ENCODE measurements at regions not wholly inside any gene's neighbourhood (a gene's known extent, or its start where the extent isn't known, plus 50 kb on each side); places are given as distances from the start of the nearest gene placed in this dataset.
"Not testable (repeated sequence)": the region's sequence is repeated elsewhere in the genome, so short reads cannot be mapped to it uniquely, and the experiment has no call there.

DNA sequence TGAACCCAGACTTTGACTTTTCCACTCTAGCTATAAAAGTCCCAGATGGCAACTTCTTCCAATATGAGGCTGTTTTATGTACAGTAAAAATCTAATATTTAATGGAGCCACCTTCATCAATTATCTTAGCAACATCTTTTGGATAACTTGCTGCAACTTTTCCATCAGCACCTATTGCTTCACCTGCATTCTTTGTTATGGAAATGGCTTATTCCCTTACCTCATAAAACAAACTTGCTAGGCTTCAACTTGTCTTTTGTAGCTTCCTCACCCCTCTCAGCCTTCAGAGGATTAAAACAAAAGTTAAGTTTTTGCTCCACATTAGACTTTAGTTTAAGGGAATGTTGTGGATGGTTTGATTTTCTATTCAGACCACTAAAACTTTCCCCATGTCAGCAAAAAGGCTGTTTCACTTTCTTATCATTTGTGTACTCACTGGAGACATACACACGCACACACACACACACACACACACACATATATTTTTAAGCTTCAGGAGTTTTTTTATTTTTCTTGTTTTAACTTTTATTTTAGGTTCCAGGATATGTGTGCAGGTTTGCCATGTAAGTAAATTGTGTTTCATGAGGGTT lies 1296.1 kb upstream of the PABPC4L start:
- no peak overlapping the region for H3K4me3 ChIP-seq (ENCODE audit: low read depth, low read length)
- no peak for DNase-seq
- no peaks in the 10 kb centered on the region for H3K36me3 ChIP-seq
- no peaks in the 10 kb centered on the region for H3K4me1 ChIP-seq
- TF ChIP-seq, protein P1, sequence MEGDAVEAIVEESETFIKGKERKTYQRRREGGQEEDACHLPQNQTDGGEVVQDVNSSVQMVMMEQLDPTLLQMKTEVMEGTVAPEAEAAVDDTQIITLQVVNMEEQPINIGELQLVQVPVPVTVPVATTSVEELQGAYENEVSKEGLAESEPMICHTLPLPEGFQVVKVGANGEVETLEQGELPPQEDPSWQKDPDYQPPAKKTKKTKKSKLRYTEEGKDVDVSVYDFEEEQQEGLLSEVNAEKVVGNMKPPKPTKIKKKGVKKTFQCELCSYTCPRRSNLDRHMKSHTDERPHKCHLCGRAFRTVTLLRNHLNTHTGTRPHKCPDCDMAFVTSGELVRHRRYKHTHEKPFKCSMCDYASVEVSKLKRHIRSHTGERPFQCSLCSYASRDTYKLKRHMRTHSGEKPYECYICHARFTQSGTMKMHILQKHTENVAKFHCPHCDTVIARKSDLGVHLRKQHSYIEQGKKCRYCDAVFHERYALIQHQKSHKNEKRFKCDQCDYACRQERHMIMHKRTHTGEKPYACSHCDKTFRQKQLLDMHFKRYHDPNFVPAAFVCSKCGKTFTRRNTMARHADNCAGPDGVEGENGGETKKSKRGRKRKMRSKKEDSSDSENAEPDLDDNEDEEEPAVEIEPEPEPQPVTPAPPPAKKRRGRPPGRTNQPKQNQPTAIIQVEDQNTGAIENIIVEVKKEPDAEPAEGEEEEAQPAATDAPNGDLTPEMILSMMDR (IDR thresholded peaks at IDR 0.05; ENCODE audit: low read depth, low read length): no peak
- no peaks in the 10 kb centered on the region for H3K9me3 ChIP-seq
- no peaks in the 10 kb centered on the region for H3K27me3 ChIP-seq

DNA sequence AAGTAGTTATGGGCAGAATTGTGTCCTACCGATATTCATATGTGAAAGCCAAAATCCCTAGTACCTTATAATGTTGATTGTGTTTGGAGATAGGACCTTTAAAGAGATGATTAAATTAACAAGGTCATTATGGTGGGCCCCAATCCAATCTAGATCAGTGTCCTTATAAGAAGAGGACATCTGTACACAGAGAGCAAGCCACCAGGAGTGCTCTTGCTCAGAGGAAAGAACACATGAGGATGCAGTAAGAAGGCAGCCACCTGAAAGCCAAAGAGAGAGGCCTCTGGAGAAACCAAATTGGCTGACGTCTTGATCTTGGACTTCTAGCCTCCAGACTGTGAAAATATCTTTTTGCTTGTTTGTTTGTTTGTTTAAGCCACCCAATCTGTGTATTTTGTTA lies 1290.8 kb upstream of the PABPC4L start:
- Histone ChIP-seq H3K9me3 (no peaks in the 10 kb centered on the region), H3K27me3 (no peaks in the 10 kb centered on the region), H3K4me1 (no peaks in the 10 kb centered on the region), H3K4me3 (ENCODE audit: low read depth, low read length) (no peak overlapping the region), H3K36me3 (no peaks in the 10 kb centered on the region)
- TF ChIP-seq, protein P1 (IDR thresholded peaks at IDR 0.05; ENCODE audit: low read depth, low read length): no peak
- DNase-seq: peak; percentile 15

DNA sequence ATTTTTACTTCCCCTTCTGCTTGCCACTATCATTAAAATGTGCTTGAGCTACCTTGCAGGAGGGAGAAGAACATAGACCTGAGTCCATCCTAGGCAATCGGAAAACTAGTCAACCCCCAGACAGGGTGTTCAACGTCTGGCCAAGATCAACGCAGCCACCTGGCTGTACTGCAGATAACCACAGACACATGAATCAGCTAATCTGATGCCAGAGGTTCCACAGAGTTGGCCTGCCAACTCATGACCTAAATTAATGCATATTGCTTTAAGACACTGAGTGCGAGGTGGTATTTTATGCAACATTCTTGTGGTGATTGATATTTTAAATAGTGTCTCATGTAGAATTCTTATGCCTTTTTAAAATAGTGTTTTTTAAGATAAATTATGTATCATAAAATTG lies 1283.8 kb upstream of the PABPC4L start:
- no peaks in the 10 kb centered on the region for H3K27me3 ChIP-seq
- no peaks in the 10 kb centered on the region for H3K36me3 ChIP-seq
- peak; percentile 67 for DNase-seq
- TF ChIP-seq, protein P1 (IDR thresholded peaks at IDR 0.05; ENCODE audit: low read depth, low read length): 0 out of 2 replicates have a peak, but pooled peaks have one; percentile 2
- no peak overlapping the region for H3K4me3 ChIP-seq (ENCODE audit: low read depth, low read length)
- no peaks in the 10 kb centered on the region for H3K9me3 ChIP-seq
- H3K4me1 ChIP-seq: peaks cover 4% of the 10 kb centered on the region; the same call in 1 of the 2 replicates

DNA sequence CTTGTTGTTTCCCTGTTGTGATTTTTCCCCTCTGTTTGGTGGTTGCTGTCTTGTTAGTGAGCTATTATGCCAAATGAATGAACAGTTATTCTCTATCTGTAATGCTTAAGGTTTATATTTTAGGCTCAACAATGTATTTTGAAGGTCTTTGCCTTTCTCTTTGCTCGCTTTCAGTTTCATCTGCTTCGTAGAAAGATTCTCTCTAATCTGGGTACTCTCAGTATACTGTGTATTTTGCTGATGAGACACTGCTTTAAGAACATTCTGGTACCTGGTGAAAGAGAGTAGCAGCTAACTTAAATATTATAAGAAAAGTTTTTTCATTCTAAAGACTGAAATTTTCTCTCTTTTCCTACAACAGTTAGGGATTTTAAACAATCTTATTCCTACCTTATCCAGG lies 1274.7 kb upstream of the PABPC4L start:
- no peaks in the 10 kb centered on the region for H3K36me3 ChIP-seq
- TF ChIP-seq, protein P1 (IDR thresholded peaks at IDR 0.05; ENCODE audit: low read depth, low read length): no peak
- H3K4me3 ChIP-seq (ENCODE audit: low read depth, low read length): no peak overlapping the region
- H3K9me3 ChIP-seq: no peaks in the 10 kb centered on the region
- DNase-seq: no peak
- no peaks in the 10 kb centered on the region for H3K4me1 ChIP-seq
- no peaks in the 10 kb centered on the region for H3K27me3 ChIP-seq

DNA sequence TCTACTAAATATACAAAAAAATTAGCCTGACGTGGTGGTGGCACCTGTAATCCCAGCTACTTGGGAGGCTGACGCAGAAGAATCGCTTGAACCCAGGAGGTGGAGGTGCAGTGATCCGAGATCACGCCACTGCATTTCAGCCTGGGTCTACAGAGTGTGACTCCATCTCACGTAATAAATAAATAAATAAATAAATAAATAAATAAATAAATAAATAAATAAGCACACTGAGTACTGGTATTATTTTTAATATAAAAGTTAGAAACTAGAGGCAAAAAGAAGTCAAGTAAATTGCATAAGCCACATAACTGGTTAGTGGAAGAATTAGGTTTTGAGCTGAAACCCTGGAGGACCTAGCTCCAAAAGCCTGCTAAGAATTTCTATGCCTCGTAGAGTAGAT lies 1262.7 kb upstream of the PABPC4L start:
- H3K27me3 ChIP-seq: no peaks in the 10 kb centered on the region
- H3K4me1 ChIP-seq: no peaks in the 10 kb centered on the region
- DNase-seq: no peak
- no peaks in the 10 kb centered on the region for H3K36me3 ChIP-seq
- TF ChIP-seq, protein P1 (IDR thresholded peaks at IDR 0.05; ENCODE audit: low read depth, low read length): no peak
- H3K9me3 ChIP-seq: no peaks in the 10 kb centered on the region
- H3K4me3 ChIP-seq (ENCODE audit: low read depth, low read length): no peak overlapping the region

DNA sequence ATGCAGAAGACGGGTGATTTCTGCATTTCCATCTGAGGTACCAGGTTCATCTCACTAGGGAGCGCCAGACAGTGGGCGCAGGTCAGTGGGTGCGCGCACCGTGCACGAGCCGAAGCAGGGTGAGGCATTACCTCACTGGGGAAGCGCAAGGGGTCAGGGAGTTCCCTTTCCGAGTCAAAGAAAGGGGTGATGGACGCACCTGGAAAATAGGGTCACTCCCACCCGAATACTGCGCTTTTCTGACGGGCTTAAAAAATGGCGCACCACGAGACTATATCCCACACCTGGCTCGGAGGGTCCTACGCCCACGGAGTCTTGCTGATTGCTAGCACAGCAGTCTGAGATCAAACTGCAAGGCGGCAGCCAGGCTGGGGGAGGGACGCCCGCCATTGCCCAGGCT lies 1246.0 kb upstream of the PABPC4L start:
- not testable (repeated sequence) for H3K4me3 ChIP-seq (ENCODE audit: low read depth, low read length)

DNA sequence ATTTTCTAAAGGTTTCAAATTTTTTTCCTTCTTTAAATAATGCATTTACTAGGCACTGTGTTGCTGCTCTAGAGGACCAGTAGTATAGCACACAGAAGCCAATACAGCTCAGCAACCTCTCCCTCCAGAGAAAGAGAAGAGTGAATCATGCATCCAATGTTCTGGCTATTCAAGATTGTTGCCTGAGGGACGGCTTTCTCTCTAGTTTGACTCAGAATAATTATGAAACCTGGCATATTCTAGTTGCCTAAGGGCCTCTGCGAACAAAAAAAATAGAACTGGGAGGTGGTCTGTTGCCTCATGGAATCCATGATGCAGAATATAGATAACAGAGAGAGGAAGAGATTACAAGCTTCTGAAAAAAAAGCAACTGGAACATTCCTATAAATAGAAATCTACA lies 1233.3 kb upstream of the PABPC4L start:
- Histone ChIP-seq H3K36me3 (no peaks in the 10 kb centered on the region), H3K4me3 (ENCODE audit: low read depth, low read length) (no peak overlapping the region), H3K9me3 (no peaks in the 10 kb centered on the region), H3K27me3 (no peaks in the 10 kb centered on the region), H3K4me1 (no peaks in the 10 kb centered on the region)
- TF ChIP-seq, protein P1 (IDR thresholded peaks at IDR 0.05; ENCODE audit: low read depth, low read length): no peak
- DNase-seq: peak; percentile 14

More for the DNA sequence above, 1246.0 kb upstream of the PABPC4L start:
- not testable (repeated sequence) for H3K4me1 ChIP-seq, H3K27me3 ChIP-seq, H3K9me3 ChIP-seq, DNase-seq, H3K36me3 ChIP-seq

Data from BE2C (cell line).